ENCODE measurements at regions not wholly inside any gene's neighbourhood (a gene's known extent, or its start where the extent isn't known, plus 50 kb on each side); places are given as distances from the start of the nearest gene placed in this dataset.

GRCh38 chr6:71034563-71035345 lies 77.9 kb upstream of the B3GAT2 start:
- no peaks in the 10 kb centered on the region for H3K4me1 ChIP-seq (ENCODE audit: low read length)
- H2AFZ ChIP-seq (ENCODE audit: low read length) = no peak overlapping the region
- H3K4me3 ChIP-seq (ENCODE audit: low read length) = no peak overlapping the region
- DNase-seq = no peak
- no peak overlapping the region for H3K9ac ChIP-seq (ENCODE audit: low read length)
- H3K4me2 ChIP-seq (ENCODE audit: low read depth, low read length) = no peak overlapping the region
- no peaks in the 10 kb centered on the region for H3K9me2 ChIP-seq (replicated peaks; ENCODE audit: insufficient read depth, low read length)
- no peaks in the 10 kb centered on the region for H4K20me1 ChIP-seq (ENCODE audit: insufficient read depth, low read length)
- no peaks in the 10 kb centered on the region for H3K27me3 ChIP-seq (replicated peaks; ENCODE audit: insufficient read depth, low read length)
- no peaks in the 10 kb centered on the region for H3K36me3 ChIP-seq (replicated peaks; ENCODE audit: insufficient read depth, low read length)
- TF ChIP-seq EZH2 (optimal IDR thresholded peaks at IDR 0.05; ENCODE audit: low read depth, low read length) = no peak
- no peak for TF ChIP-seq EZH2phosphoT487 (IDR thresholded peaks at IDR 0.05; ENCODE audit: low read length)
- TF ChIP-seq, protein P1, sequence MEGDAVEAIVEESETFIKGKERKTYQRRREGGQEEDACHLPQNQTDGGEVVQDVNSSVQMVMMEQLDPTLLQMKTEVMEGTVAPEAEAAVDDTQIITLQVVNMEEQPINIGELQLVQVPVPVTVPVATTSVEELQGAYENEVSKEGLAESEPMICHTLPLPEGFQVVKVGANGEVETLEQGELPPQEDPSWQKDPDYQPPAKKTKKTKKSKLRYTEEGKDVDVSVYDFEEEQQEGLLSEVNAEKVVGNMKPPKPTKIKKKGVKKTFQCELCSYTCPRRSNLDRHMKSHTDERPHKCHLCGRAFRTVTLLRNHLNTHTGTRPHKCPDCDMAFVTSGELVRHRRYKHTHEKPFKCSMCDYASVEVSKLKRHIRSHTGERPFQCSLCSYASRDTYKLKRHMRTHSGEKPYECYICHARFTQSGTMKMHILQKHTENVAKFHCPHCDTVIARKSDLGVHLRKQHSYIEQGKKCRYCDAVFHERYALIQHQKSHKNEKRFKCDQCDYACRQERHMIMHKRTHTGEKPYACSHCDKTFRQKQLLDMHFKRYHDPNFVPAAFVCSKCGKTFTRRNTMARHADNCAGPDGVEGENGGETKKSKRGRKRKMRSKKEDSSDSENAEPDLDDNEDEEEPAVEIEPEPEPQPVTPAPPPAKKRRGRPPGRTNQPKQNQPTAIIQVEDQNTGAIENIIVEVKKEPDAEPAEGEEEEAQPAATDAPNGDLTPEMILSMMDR (IDR thresholded peaks at IDR 0.05; ENCODE audit: low read length) = no peak
- H3K79me2 ChIP-seq (ENCODE audit: low read length) = no peaks in the 10 kb centered on the region
- H3F3A ChIP-seq (ENCODE audit: insufficient read depth, low read length) = no peaks in the 10 kb centered on the region
- H3K27ac ChIP-seq (ENCODE audit: low read length) = no peak overlapping the region
- H3K9me3 ChIP-seq (replicated peaks; ENCODE audit: insufficient read depth, low read length) = no peaks in the 10 kb centered on the region

DNA sequence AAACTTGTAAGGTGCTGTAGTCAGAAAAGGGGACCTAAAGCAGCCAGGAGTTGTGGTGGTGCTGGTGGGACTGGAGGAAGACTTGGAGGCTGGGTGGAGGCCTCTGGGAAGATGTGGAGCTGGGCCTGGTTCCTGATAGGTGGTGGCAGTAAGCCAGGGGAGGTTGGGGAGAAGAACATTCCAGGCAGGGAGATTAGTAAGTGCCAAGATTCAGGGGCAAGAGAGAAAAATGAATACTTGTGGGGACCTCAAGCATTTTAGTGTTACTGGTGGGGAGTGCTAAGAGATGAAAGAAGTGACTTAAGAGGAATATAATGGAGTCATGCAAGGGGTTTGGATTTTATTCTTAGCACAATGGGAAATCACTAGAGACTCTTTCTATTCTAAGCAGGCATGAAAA lies 79.0 kb upstream of the B3GAT2 start:
- Histone ChIP-seq H3K27me3 (replicated peaks; ENCODE audit: insufficient read depth, low read length) (no peaks in the 10 kb centered on the region), H2AFZ (ENCODE audit: low read length) (no peak overlapping the region), H3K9me2 (replicated peaks; ENCODE audit: insufficient read depth, low read length) (no peaks in the 10 kb centered on the region), H3F3A (ENCODE audit: insufficient read depth, low read length) (no peaks in the 10 kb centered on the region), H3K79me2 (ENCODE audit: low read length) (no peaks in the 10 kb centered on the region), H3K4me2 (ENCODE audit: low read depth, low read length) (no peak overlapping the region), H3K9me3 (replicated peaks; ENCODE audit: insufficient read depth, low read length) (no peaks in the 10 kb centered on the region), H3K4me1 (ENCODE audit: low read length) (no peaks in the 10 kb centered on the region), H4K20me1 (ENCODE audit: insufficient read depth, low read length) (no peaks in the 10 kb centered on the region), H3K27ac (ENCODE audit: low read length) (no peak overlapping the region), H3K9ac (ENCODE audit: low read length) (no peak overlapping the region), H3K4me3 (ENCODE audit: low read length) (no peak overlapping the region), H3K36me3 (replicated peaks; ENCODE audit: insufficient read depth, low read length) (no peaks in the 10 kb centered on the region)
- no peak for DNase-seq
- TF ChIP-seq EZH2 (optimal IDR thresholded peaks at IDR 0.05; ENCODE audit: low read depth, low read length) (no peak), EZH2phosphoT487 (IDR thresholded peaks at IDR 0.05; ENCODE audit: low read length) (no peak)
- TF ChIP-seq, protein P1 (IDR thresholded peaks at IDR 0.05; ENCODE audit: low read length) = no peak

DNA sequence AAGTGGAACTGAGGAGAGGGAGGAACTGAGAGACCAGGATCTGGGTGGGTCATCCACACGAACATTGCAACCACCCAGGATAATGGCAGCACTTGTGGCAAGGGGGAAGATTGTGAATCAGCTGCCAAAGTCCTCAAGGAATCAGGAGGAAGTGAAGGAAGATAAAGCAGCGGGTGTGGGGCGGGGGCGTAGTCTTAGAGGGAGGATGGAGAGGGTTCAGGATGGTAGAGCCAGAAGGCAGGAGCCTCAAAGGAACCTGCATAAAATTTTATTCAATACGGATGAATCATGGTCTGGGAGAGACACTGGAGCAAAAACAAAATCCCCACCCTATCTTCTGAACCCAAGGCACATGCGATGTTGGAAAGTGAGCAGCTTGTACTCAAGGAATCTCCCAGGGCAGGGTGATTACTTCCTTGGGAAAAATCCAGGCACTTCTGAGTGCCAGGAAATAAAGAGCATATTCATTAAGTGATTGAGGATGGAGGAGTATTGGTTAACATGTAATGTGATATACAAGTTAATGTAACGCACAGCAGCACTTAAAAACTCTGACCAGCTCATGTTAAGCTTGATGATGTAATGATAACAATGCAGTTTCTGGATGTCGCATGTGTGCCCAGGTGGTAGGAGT lies 82.0 kb upstream of the B3GAT2 start:
- Histone ChIP-seq H3K27me3 (replicated peaks; ENCODE audit: insufficient read depth, low read length) (no peaks in the 10 kb centered on the region), H3K9ac (ENCODE audit: low read length) (no peak overlapping the region), H3K9me2 (replicated peaks; ENCODE audit: insufficient read depth, low read length) (no peaks in the 10 kb centered on the region), H3K4me3 (ENCODE audit: low read length) (no peak overlapping the region), H3K27ac (ENCODE audit: low read length) (no peak overlapping the region), H3K36me3 (replicated peaks; ENCODE audit: insufficient read depth, low read length) (no peaks in the 10 kb centered on the region), H3K9me3 (replicated peaks; ENCODE audit: insufficient read depth, low read length) (no peaks in the 10 kb centered on the region), H3K4me1 (ENCODE audit: low read length) (no peaks in the 10 kb centered on the region), H4K20me1 (ENCODE audit: insufficient read depth, low read length) (no peaks in the 10 kb centered on the region), H3K4me2 (ENCODE audit: low read depth, low read length) (no peak overlapping the region), H3F3A (ENCODE audit: insufficient read depth, low read length) (no peaks in the 10 kb centered on the region), H2AFZ (ENCODE audit: low read length) (no peak overlapping the region), H3K79me2 (ENCODE audit: low read length) (no peaks in the 10 kb centered on the region)
- no peak for DNase-seq
- no peak for TF ChIP-seq EZH2phosphoT487 (IDR thresholded peaks at IDR 0.05; ENCODE audit: low read length)
- no peak for TF ChIP-seq EZH2 (optimal IDR thresholded peaks at IDR 0.05; ENCODE audit: low read depth, low read length)
- TF ChIP-seq, protein P1 (IDR thresholded peaks at IDR 0.05; ENCODE audit: low read length) = no peak

Measured in MM.1S (cell line).